ENCODE measurements at regions not wholly inside any gene's neighbourhood (a gene's known extent, or its start where the extent isn't known, plus 50 kb on each side); places are given as distances from the start of the nearest gene placed in this dataset.
A peak's percentile ranks its signal among the peaks of the same experiment; 100 is the strongest.

DNA sequence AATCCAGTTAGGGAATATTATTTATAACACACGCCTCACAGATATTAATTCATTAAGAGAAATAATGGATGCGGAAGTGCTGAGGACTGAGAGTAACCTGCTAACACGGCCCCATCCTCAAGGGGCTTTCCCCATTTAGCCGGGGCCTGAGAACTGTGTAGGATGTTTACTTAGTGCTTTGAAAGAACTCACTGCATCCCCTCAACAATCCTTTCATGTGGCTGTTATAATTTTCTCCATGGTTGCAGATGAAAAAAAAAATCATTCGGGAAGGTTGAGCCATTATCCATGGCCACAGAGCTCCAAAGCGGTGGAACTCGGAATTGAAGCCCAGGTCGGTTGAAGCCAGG is 98.2 kb downstream of the ING1 start:
- Histone ChIP-seq H3K9me1 (ENCODE audit: insufficient read depth, low read length) (peaks cover 7% of the 10 kb centered on the region), H4K5ac (ENCODE audit: low read depth, low read length) (no peak overlapping the region), H3K4me3 (ENCODE audit: insufficient read depth, low read depth, low read length) (no peak overlapping the region), H2AK9ac (replicated peaks; ENCODE audit: low read depth, low read length, poor library complexity) (no peak overlapping the region), H3K56ac (ENCODE audit: extremely low read depth, insufficient read depth, low read length) (no peak overlapping the region), H3K4ac (ENCODE audit: low read depth, low read length) (no peak overlapping the region), H3K4me2 (ENCODE audit: low read depth, low read length) (no peak overlapping the region), H3K4me1 (ENCODE audit: control insufficient read depth, insufficient read depth, low read length) (peaks cover 7% of the 10 kb centered on the region), H3K18ac (ENCODE audit: low read depth, low read length) (no peak overlapping the region), H2BK5ac (ENCODE audit: low read depth, low read length, poor library complexity, severe bottlenecking) (no peak overlapping the region), H3K27me3 (ENCODE audit: control insufficient read depth, insufficient read depth, low read length) (peaks cover 24% of the 10 kb centered on the region), H3K36me3 (ENCODE audit: control insufficient read depth, insufficient read depth, low read length) (no peaks in the 10 kb centered on the region), H2BK120ac (ENCODE audit: low read depth, low read length) (no peak overlapping the region), H4K20me1 (ENCODE audit: insufficient read depth, low read length) (no peaks in the 10 kb centered on the region), H3K9ac (ENCODE audit: low read depth, low read length) (no peak overlapping the region), H2BK15ac (ENCODE audit: low read depth, low read length) (no peak overlapping the region), H3K9me3 (ENCODE audit: control insufficient read depth, insufficient read depth, low read length) (no peaks in the 10 kb centered on the region), H3K79me1 (ENCODE audit: low read depth in 1 of 2, low read length in 2 of 2) (no peaks in the 10 kb centered on the region), H2BK20ac (ENCODE audit: low read depth, low read length) (no peak overlapping the region), H4K8ac (ENCODE audit: low read depth in 2 of 2, low read length in 2 of 2) (no peak overlapping the region), H3K27ac (ENCODE audit: insufficient read depth, low read length) (no peak overlapping the region), H3K23ac (ENCODE audit: low read depth, low read length) (no peak overlapping the region), H2AFZ (replicated peaks; ENCODE audit: low read length, poor library complexity) (peak overlapping the region; percentile 16), H2AK5ac (ENCODE audit: low read depth, low read length) (no peak overlapping the region), H3K14ac (replicated peaks; ENCODE audit: low read depth, low read length) (no peak overlapping the region), H4K91ac (ENCODE audit: insufficient read depth, low read depth, low read length) (no peak overlapping the region)
- DNase-seq (no peak), ATAC-seq (ENCODE audit: low read depth) (no peak)
- dilution Hi-C loops (cut with HindIII; ENCODE audit: low sequenced_read_pairs, unreplicated experiment), result no loop called here
- in situ Hi-C loops (cut with MboI; ENCODE audit: low sequenced_read_pairs), result loop anchor here (25.0 kb wide), 1 partner anchor 224 kb away; no protein-coding TSS in a partner anchor
- ChIA-PET CTCF (interaction anchor here (0.9 kb wide), 1 partner anchor 9 kb away, joined by 3 read pairs; no protein-coding TSS in a partner anchor), POLR2A (ENCODE audit: unreplicated experiment) (no interaction called here)
- no CpG with 5 or more reads among the region's 8 CpGs for WGBS, 2 experiments (ENCODE audit: extremely low coverage in 2 of 2, insufficient read length in 1 of 2)
- no TSS peak for BruUV-seq (replicated peaks)
- intact Hi-C loops (cut with micrococcal nuclease), result no loop called here
- TF ChIP-seq MAFK (IDR thresholded peaks at IDR 0.05; ENCODE audit: low read depth, low read length) (no peak), USF2 (IDR thresholded peaks at IDR 0.05; ENCODE audit: low read depth, low read length) (no peak), POLR2A (IDR thresholded peaks at IDR 0.05; ENCODE audit: low read depth, low read length) (no peak), NFE2L2 (IDR thresholded peaks at IDR 0.05; ENCODE audit: low read depth, low read length) (no peak), BHLHE40 (IDR thresholded peaks at IDR 0.05; ENCODE audit: low read depth, low read length) (no peak), FOS (IDR thresholded peaks at IDR 0.05; ENCODE audit: low read depth, low read length) (no peak), RAD21 (IDR thresholded peaks at IDR 0.05; ENCODE audit: low read length) (no peak), CEBPB (IDR thresholded peaks at IDR 0.05; ENCODE audit: low read depth, low read length) (no peak)
